Neural progenitor cell (in vitro differentiated cells): ENCODE measurements at regions not wholly inside any gene's neighbourhood (a gene's known extent, or its start where the extent isn't known, plus 50 kb on each side); places are given as distances from the start of the nearest gene placed in this dataset.

ENCODE experiments used
- EZH2 ChIP-seq: fragments of 200-600 bp; sonication (generic); IDR thresholded peaks from 2 replicates; pipeline ENCODE4 v1.6.1; 2017; ENCODE audit warnings: antibody characterized with exemption, mild to moderate bottlenecking, moderate library complexity
- TF ChIP-seq, protein P1 (sequence below): fragments of 200-600 bp; sonication (generic); IDR thresholded peaks from 2 replicates; pipeline ENCODE4 v1.5.1; 2017; ENCODE audit warnings: antibody characterized with exemption, mild to moderate bottlenecking

DNA sequence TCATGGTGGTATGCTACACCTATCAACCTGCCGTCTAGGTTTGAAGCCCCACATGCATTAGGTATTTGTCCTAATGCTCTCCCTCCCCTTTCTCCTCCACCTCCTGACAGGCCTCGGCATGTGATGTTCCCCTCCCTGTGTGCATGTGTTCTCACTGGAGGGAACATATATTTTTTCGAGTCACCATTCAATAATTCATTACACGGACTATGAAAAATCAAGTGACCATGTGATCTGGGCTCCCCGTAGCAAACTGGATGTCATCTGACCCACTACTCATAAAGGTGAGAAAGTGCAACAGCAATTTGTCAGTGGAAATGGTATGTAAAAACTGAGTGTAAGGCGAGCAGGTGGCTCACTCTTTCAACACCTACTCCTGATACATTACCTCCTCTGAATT lies 224.3 kb upstream of the RASGRP1 start:
- TF ChIP-seq, protein P1, sequence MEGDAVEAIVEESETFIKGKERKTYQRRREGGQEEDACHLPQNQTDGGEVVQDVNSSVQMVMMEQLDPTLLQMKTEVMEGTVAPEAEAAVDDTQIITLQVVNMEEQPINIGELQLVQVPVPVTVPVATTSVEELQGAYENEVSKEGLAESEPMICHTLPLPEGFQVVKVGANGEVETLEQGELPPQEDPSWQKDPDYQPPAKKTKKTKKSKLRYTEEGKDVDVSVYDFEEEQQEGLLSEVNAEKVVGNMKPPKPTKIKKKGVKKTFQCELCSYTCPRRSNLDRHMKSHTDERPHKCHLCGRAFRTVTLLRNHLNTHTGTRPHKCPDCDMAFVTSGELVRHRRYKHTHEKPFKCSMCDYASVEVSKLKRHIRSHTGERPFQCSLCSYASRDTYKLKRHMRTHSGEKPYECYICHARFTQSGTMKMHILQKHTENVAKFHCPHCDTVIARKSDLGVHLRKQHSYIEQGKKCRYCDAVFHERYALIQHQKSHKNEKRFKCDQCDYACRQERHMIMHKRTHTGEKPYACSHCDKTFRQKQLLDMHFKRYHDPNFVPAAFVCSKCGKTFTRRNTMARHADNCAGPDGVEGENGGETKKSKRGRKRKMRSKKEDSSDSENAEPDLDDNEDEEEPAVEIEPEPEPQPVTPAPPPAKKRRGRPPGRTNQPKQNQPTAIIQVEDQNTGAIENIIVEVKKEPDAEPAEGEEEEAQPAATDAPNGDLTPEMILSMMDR = no peak
- no peak for TF ChIP-seq EZH2
